ENCODE measurements at regions not wholly inside any gene's neighbourhood (a gene's known extent, or its start where the extent isn't known, plus 50 kb on each side); places are given as distances from the start of the nearest gene placed in this dataset.

- H3K4me3 ChIP-seq, result no peak overlapping the region
- DNase-seq, result no peak
- no peaks in the 10 kb centered on the region for H3K27me3 ChIP-seq
- peaks cover 0 to 29% (median 7%) of the 10 kb centered on the region in 9 donors for H3K4me1 ChIP-seq
- 98% methylated on average over 8 of the region's 8 CpGs for WGBS, 2 donors
- no peak for ATAC-seq
- intact Hi-C loops (cut with DNase I), result loop anchor here in 1 of 10 donors (10.0 kb wide), 1 partner anchor 132 kb away; no protein-coding TSS in a partner anchor
- no peak for TF ChIP-seq CTCF (IDR thresholded peaks at IDR 0.05)
- H3K27ac ChIP-seq, result no peak overlapping the region
- no peaks in the 10 kb centered on the region for H3K36me3 ChIP-seq
- H3K9me3 ChIP-seq, result no peaks in the 10 kb centered on the region
These were observed 63.5 kb upstream of the TGFBR2 start for GRCh38 chr3:30542897-30543296.

- peak; percentile 55 to 88 (median 68) for ATAC-seq
- Histone ChIP-seq H3K9me3 (no peaks in the 10 kb centered on the region), H3K36me3 (no peaks in the 10 kb centered on the region), H3K4me3 (no peak overlapping the region), H3K27me3 (no peaks in the 10 kb centered on the region), H3K27ac (peak overlapping the region in 3 of 10 donors; percentile 19 to 55 (median 52)), H3K4me1 (peaks cover 0 to 23% (median 7%) of the 10 kb centered on the region in 9 donors)
- 33 to 43% methylated on average over 3 of the region's 3 CpGs for WGBS, 2 donors
- no peak for TF ChIP-seq CTCF (IDR thresholded peaks at IDR 0.05)
- intact Hi-C loops (cut with DNase I), result loop anchor here in 1 of 10 donors (10.0 kb wide), 1 partner anchor 130 kb away; no protein-coding TSS in a partner anchor
- DNase-seq, result no peak
These were observed 61.6 kb upstream of the TGFBR2 start for GRCh38 chr3:30544812-30545211.

GRCh38 chr3:30546934-30547333 is 59.5 kb upstream of the TGFBR2 start:
- intact Hi-C loops (cut with DNase I), result loop anchor here in 1 of 10 donors (10.0 kb wide), 1 partner anchor 128 kb away; no protein-coding TSS in a partner anchor
- ATAC-seq (no peak), DNase-seq (no peak)
- no peak for TF ChIP-seq CTCF (IDR thresholded peaks at IDR 0.05)
- Histone ChIP-seq H3K36me3 (no peaks in the 10 kb centered on the region), H3K4me1 (peaks cover 0 to 36% (median 7%) of the 10 kb centered on the region in 9 donors), H3K9me3 (no peaks in the 10 kb centered on the region), H3K27me3 (no peaks in the 10 kb centered on the region), H3K4me3 (no peak overlapping the region), H3K27ac (no peak overlapping the region)
- WGBS, 2 donors, result 97% methylated on average over 1 of the region's 1 CpG

- no peak for DNase-seq
- Histone ChIP-seq H3K9me3 (no peaks in the 10 kb centered on the region), H3K27ac (no peak overlapping the region), H3K36me3 (no peaks in the 10 kb centered on the region), H3K4me3 (no peak overlapping the region), H3K4me1 (peaks cover 0 to 36% (median 7%) of the 10 kb centered on the region in 9 donors), H3K27me3 (no peaks in the 10 kb centered on the region)
- TF ChIP-seq CTCF (IDR thresholded peaks at IDR 0.05), result no peak
- WGBS, 2 donors, result 97 to 98% methylated on average over 5 of the region's 5 CpGs
- ATAC-seq, result no peak
- intact Hi-C loops (cut with DNase I), result loop anchor here in 1 of 10 donors (10.0 kb wide), 1 partner anchor 127 kb away; no protein-coding TSS in a partner anchor
These were observed 58.7 kb upstream of the TGFBR2 start for GRCh38 chr3:30547716-30548115.

Data from heart right ventricle (tissue), 16 donors.